HG02642 (cell line): ENCODE measurements at regions not wholly inside any gene's neighbourhood (a gene's known extent, or its start where the extent isn't known, plus 50 kb on each side); places are given as distances from the start of the nearest gene placed in this dataset.

Source experiments
- ATAC-seq: cut with Tn5 transposase; IDR thresholded peaks from one replicate; pipeline ENCODE4 v1.9.1; 2021; ENCODE audit warnings: mild to moderate bottlenecking; ENCODE audit not compliant: unreplicated experiment, poor library complexity

DNA sequence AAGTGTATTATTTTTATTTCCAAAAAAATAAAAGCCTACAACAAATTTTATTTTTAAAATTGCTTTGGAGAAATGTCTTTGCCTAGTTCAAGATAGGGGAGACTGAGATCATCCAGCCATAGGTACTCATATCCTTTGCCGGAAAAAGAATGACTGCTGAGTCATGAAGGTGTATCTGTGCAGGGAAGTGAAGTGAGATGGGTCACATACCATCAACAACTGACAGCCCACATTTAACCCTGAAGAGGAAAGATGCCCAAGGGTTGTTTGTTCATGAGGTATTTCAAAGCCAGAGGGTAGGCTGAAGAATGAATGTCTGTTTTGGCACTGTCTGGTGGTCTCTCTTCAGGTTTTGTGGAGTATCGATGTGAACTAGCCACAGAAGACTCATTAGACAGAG lies 106.7 kb upstream of the TTC29 start:
- ATAC-seq = no peak

DNA sequence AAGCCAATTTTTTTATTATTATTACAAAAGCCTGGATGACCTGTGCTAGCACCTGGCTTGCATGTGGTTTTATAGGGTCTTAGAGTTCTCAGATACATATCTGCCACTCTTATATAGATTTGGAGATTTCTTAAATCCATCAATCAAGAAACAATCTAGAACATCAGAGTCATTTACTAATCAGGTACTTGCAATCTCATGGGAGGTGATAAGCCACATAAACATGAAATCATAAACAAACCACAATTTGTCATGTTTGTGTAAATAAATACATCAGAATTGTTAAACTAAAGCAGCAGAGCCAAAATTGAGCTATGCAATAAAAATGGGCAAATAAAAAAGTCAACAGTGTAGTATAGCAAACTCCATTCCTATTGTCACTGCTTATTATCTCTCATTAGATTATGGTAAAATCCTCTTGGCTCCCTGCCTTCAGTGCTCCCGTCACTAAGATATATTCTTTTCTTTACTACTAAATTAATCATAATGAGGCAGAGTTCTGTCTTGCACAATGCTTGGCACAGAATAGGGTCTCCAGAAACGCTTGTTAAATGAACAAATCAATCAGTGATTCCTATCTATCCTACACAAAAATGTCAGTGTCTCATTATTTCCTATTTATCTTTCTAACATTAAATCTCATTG lies 108.7 kb upstream of the TTC29 start:
- no peak for ATAC-seq

- ATAC-seq = no peak
These were observed 111.4 kb upstream of the TTC29 start for GRCh38 chr4:147056940-147057610.

DNA sequence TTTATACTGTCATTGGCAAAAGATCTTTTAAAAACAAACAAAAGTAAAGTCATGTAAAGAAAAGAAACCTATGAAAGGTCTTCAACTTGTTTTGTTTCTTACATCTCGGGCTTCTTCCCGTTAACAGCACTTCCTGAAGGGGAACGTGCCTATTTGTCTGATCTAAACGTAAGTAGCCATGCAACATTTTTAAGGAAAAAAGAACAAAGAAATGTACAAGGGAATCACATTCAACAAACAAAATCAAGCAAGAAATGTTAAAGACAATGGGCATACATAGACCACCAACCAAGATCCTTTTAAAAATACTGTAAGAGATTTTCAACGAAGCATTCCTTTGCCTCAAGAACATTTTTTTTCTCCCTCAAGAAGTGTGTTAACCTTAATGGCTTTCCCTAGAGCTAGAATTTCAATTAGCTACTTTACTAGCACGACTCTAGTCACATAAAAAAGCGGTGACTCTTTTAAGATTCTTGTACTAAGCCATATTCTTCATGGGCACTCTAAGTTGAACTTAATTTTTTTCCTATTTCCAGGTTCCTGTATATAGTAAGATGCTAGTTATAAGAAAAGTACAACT lies 112.0 kb upstream of the TTC29 start:
- ATAC-seq = no peak

DNA sequence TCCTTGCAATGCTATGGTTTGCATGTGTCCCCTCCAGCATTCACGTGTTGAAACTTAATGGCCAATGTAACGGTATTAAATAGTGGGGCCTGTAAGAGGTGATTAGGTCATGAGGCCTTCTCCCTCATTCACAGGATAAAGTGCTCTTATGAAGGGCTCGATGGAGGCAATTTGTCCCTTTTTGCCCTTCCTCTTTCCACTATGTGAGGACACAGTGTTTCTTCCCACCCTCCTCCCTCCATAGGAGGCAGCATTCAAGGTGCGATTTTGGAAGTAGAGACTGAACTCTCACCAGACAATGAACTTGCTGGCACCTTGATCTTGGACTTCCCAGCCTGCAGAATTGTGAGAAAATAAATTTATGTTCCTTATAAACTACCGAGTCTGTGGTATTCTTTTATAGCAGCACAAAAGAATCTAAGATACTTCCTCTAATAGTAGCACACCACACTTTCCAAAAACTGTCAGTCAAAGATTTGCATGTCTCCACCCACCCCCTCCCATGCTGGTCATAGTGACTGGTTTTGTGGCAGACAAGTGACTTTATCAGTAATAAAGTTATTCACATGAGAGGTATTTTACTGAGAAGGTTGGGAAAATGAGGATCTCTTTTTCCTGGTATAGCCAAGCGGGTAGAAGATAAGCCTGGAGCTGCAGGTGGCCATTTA lies 113.5 kb upstream of the TTC29 start:
- ATAC-seq = no peak

DNA sequence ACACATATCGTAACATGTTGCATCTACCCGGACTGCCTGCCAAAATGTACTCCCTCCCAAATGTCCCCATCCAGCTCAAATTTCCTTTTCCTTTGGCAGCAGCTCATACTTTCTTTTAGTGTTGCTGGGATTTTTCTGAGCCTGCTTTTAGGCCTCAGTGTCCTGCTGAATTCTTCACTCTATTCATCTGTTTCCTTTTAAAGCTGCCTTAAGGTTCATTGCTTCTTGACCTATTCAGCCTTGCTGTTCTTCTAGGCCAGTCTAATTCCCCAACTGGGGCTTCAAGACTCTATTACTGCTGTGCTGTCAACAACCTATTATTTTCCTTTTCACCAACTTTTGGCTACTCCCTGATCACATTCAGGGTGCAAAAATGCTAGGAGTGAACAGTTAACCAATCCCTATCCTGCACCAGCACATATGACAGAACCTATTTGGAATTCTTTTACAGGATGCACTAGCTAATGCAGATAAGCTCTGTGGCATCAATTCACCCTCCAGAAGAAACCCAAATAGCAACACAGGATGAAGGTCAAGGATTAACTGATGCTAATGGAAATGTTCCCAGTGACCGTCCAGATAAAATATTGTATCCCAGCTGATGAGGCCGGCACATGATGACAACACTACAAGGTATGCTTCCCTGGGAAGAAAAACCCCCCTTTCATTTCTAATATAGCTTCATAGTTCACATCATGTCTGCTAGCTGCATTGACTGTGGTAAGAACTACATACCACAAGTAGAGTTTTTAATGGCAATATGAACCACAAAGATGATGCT lies 114.7 kb upstream of the TTC29 start:
- no peak for ATAC-seq

DNA sequence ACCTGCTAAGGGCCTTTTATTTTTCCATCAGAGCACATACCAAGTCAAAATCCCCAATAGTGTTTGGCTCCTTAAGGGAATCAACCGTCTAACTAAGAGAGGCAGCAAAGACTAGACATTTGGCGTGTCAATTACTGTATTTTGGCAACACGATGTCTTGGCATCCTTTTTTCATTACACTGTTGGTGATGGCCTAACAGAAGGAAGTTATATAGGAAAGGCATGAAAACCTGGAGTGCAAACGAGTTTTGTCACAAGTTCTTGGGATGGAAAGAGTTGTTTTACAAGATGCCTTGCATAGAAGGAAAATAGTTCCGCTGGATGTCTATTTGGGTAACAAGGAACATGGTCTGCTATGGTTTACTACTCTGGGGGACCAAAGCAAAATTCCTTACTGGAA lies 119.2 kb upstream of the TTC29 start:
- no peak for ATAC-seq

GRCh38 chr4:147068564-147068963 lies 122.9 kb upstream of the TTC29 start:
- ATAC-seq = no peak

DNA sequence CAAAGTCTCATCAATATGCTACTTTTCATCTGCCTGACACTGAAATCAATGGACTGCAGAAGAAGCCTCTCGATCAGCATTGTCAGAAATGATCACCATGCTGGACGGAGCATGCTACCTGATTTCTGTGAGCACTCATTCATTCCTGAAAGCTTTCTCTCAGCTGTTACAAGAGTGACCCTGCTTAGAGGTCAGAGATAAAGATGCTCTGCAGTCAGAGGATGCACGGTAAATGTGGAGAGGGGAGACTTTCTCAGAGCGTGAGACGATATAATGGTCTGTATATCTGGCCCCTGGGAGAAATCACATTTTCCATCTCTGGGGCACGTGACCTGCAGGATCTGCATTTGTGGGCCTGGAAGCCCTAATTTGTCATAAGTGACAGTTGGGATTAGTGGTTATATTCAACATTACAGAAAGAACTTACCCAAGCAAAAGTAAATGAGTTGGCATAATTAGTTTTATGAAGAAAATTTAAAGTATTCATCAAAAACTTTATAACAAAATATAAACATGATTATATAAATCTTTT lies 125.6 kb upstream of the TTC29 start:
- ATAC-seq = no peak

DNA sequence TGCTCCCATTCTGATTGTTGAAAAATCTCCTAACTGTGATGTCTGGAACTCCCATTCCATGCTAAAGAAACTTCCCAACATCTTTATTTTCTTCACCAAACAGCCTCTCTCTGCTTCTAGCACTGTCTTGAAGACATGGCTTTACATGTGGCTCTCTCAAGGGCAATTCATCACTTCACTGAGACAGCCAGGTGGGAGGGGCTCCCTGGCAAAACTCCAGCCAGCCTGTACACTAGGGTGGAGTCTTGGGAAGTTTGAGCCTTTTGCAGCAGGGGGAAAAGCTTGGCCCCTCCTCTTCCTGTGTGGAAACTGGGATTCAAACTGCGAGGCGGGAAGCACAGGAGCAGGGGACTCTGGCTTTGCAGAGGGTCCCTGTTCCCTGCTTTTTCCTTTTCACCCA lies 130.5 kb upstream of the TTC29 start:
- no peak for ATAC-seq

DNA sequence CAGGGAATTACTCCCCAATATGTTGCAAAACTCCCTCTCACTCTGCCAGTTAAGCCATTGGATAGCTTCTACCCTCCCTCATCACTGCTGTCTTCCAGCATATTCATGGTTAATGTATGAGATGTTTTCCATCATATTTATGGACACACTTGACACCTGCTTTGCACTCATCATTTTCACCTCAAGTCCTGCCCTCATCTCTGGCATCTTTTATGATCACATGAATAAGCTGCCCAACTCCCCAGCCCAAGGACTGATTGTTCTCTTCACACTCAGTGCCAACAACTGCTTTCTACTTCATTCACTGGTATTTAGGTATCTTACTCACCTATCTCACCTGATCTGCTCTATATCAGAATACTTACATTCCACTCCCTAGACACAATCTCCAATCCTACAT lies 131.1 kb upstream of the TTC29 start:
- no peak for ATAC-seq

GRCh38 chr4:147078362-147078761 lies 132.7 kb upstream of the TTC29 start:
- ATAC-seq = no peak

DNA sequence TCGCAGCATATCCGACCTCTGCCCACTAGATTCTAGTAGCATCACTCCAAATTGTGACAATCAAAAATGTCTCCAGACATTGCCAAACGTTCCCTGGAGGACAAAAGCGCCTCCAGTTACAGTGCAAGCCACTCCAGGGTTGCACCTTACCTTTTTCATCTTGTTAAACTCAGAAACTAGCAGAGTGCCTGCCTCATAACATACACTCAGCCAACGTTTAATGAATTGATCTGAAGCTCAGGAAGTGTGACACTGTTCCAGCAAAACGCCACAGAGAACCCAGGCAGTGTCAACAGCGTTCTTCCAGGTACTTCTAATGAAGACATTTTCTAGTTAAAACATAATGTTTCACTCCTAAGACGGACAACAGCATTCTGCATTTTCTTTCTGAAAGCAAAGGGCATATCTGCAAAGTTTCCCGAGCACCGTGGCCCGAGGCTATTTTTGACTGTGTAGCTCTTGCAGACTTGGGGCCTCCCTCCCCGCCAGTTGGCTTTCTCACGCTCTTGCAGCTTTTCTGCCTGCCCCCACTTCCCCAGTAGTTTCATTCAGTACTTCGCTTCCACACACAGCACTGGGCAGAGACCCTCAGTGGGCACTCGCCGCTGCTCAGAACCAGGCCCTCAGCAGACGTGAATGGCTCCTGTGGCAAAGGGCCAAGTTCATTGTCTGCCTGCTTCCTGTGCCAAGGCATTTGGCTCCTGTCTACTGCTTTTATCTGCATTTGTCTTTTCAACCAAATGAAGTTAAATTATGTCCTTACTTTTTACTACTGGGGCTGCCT lies 133.4 kb upstream of the TTC29 start:
- ATAC-seq = no peak

DNA sequence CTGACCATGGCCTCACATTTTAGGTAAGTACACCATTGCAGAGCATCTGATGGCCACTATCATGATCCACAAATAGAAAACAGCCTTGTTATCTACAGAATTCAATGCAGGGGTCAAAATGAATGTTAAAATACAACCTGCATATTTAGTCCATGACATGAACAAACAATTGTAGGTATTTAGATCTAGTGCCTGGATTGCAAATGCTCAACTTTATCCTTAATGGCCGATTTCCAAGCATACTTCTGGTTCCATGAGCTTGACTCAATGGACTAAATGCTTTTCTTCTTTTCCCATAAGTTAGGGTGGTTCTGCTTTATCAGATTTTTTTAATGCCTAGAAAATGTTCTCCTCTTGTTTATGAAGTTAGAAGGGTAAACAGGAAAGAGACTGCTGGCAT lies 139.2 kb upstream of the TTC29 start:
- ATAC-seq = no peak

GRCh38 chr4:147085781-147086180 lies 140.1 kb upstream of the TTC29 start:
- no peak for ATAC-seq

DNA sequence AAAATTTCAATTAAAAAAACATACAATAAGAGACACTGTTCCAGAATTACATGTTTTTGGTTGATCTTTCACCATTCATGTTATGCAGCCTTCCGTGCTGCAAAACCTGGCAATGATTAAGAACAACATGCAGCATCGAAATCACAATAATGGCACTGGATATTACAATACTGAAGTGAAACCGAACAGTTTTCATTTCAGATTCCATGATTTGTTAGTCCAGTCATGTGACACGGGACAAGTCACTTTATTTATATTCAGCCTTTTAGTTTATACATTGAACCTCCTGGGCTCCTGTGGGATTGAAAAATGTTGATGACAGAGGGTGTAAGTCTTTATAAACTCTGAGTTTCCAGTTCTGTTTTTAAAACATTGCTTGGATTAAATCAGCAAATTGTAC lies 142.5 kb upstream of the TTC29 start:
- no peak for ATAC-seq

DNA sequence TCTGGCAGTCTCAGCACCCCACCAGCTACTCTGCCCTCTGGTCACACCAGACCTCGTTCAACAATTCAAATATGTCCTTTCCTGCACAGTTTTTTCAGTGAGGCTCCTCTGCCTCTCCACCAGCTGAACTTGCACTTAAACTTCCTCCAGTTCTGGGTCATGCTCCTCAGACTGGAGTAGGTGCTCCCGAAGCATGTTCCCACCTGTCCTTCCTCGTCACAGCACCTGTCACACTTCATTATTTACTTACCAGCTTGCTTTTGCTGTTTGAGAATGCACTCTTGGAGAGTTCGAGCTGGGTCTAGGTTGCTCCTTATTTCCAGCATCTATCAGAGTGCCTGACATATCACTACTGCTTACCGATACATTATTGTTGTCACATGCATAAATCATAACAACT lies 144.8 kb upstream of the TTC29 start:
- ATAC-seq = no peak

- ATAC-seq = no peak
These were observed 147.5 kb upstream of the TTC29 start for GRCh38 chr4:147093206-147093605.

- no peak for ATAC-seq
These were observed 148.6 kb upstream of the TTC29 start for GRCh38 chr4:147094238-147094637.
